ENCODE measurements at regions not wholly inside any gene's neighbourhood (a gene's known extent, or its start where the extent isn't known, plus 50 kb on each side); places are given as distances from the start of the nearest gene placed in this dataset.

- no peak for TF ChIP-seq EP300 (IDR thresholded peaks at IDR 0.05; ENCODE audit: borderline replicate concordance)
- TF ChIP-seq CREB1 (IDR thresholded peaks at IDR 0.05; ENCODE audit: low read depth), result no peak
- no peak for TF ChIP-seq NFIC (IDR thresholded peaks at IDR 0.05)
- no peak for TF ChIP-seq MAX (IDR thresholded peaks at IDR 0.05)
- no peak for TF ChIP-seq TAF1 (IDR thresholded peaks at IDR 0.05; ENCODE audit: low read depth)
- no peak for TF ChIP-seq REST (IDR thresholded peaks at IDR 0.05; ENCODE audit: low read depth)
- no peak for TF ChIP-seq FOXM1 (IDR thresholded peaks at IDR 0.05; ENCODE audit: borderline replicate concordance, low read depth)
- TF ChIP-seq TEAD4 (IDR thresholded peaks at IDR 0.05), result no peak
- no peak for TF ChIP-seq YY1 (IDR thresholded peaks at IDR 0.05; ENCODE audit: low read depth)
Measured at GRCh38 chr6:9514146-9514545, 900.7 kb downstream of the TFAP2A start.

GRCh38 chr6:9511157-9511556, 903.7 kb downstream of the TFAP2A start:
- TF ChIP-seq MAX (IDR thresholded peaks at IDR 0.05) (no peak), EP300 (IDR thresholded peaks at IDR 0.05; ENCODE audit: borderline replicate concordance) (no peak), TCF12 (IDR thresholded peaks at IDR 0.05; ENCODE audit: low read depth) (no peak), EGR1 (IDR thresholded peaks at IDR 0.05) (no peak), TAF1 (IDR thresholded peaks at IDR 0.05; ENCODE audit: low read depth) (no peak), YY1 (IDR thresholded peaks at IDR 0.05; ENCODE audit: low read depth) (no peak), FOXM1 (IDR thresholded peaks at IDR 0.05; ENCODE audit: borderline replicate concordance, low read depth) (no peak), CREB1 (IDR thresholded peaks at IDR 0.05; ENCODE audit: low read depth) (no peak), NFIC (IDR thresholded peaks at IDR 0.05) (no peak), TEAD4 (IDR thresholded peaks at IDR 0.05) (no peak), RAD21 (IDR thresholded peaks at IDR 0.05; ENCODE audit: low read depth) (no peak), USF1 (IDR thresholded peaks at IDR 0.05) (no peak), CEBPB (IDR thresholded peaks at IDR 0.05) (no peak), REST (IDR thresholded peaks at IDR 0.05; ENCODE audit: low read depth) (no peak), ZBTB7A (IDR thresholded peaks at IDR 0.05; ENCODE audit: low read depth) (no peak)

GRCh38 chr6:9507136-9507895, 907.6 kb downstream of the TFAP2A start:
- TF ChIP-seq USF1 (IDR thresholded peaks at IDR 0.05) (no peak), EGR1 (IDR thresholded peaks at IDR 0.05) (no peak), MAX (IDR thresholded peaks at IDR 0.05) (no peak), YY1 (IDR thresholded peaks at IDR 0.05; ENCODE audit: low read depth) (no peak), CREB1 (IDR thresholded peaks at IDR 0.05; ENCODE audit: low read depth) (no peak), RAD21 (IDR thresholded peaks at IDR 0.05; ENCODE audit: low read depth) (no peak), TEAD4 (IDR thresholded peaks at IDR 0.05) (no peak), CEBPB (IDR thresholded peaks at IDR 0.05) (no peak), ZBTB7A (IDR thresholded peaks at IDR 0.05; ENCODE audit: low read depth) (no peak), EP300 (IDR thresholded peaks at IDR 0.05; ENCODE audit: borderline replicate concordance) (no peak), FOXM1 (IDR thresholded peaks at IDR 0.05; ENCODE audit: borderline replicate concordance, low read depth) (no peak), TAF1 (IDR thresholded peaks at IDR 0.05; ENCODE audit: low read depth) (no peak)

- no peak for TF ChIP-seq CREB1 (IDR thresholded peaks at IDR 0.05; ENCODE audit: low read depth)
- TF ChIP-seq REST (IDR thresholded peaks at IDR 0.05; ENCODE audit: low read depth), result no peak
- no peak for TF ChIP-seq CEBPB (IDR thresholded peaks at IDR 0.05)
- no peak for TF ChIP-seq TAF1 (IDR thresholded peaks at IDR 0.05; ENCODE audit: low read depth)
- TF ChIP-seq USF1 (IDR thresholded peaks at IDR 0.05), result no peak
- TF ChIP-seq MAX (IDR thresholded peaks at IDR 0.05), result no peak
- no peak for TF ChIP-seq TCF12 (IDR thresholded peaks at IDR 0.05; ENCODE audit: low read depth)
- no peak for TF ChIP-seq EP300 (IDR thresholded peaks at IDR 0.05; ENCODE audit: borderline replicate concordance)
- no peak for TF ChIP-seq RAD21 (IDR thresholded peaks at IDR 0.05; ENCODE audit: low read depth)
- TF ChIP-seq TEAD4 (IDR thresholded peaks at IDR 0.05), result no peak
- TF ChIP-seq FOXM1 (IDR thresholded peaks at IDR 0.05; ENCODE audit: borderline replicate concordance, low read depth), result no peak
- no peak for TF ChIP-seq YY1 (IDR thresholded peaks at IDR 0.05; ENCODE audit: low read depth)
- no peak for TF ChIP-seq EGR1 (IDR thresholded peaks at IDR 0.05)
- no peak for TF ChIP-seq ZBTB7A (IDR thresholded peaks at IDR 0.05; ENCODE audit: low read depth)
- TF ChIP-seq NFIC (IDR thresholded peaks at IDR 0.05), result no peak
Measured at GRCh38 chr6:9504191-9504590, 910.7 kb downstream of the TFAP2A start.

Measured in Ishikawa (cell line).